ENCODE measurements at regions not wholly inside any gene's neighbourhood (a gene's known extent, or its start where the extent isn't known, plus 50 kb on each side); places are given as distances from the start of the nearest gene placed in this dataset.

GRCh38 chrX:45840411-45840950, 639.8 kb upstream of the DIPK2B start:
- TF ChIP-seq CTCF (IDR thresholded peaks at IDR 0.05; ENCODE audit: insufficient read depth, low read length) (no peak), POLR2AphosphoS5 (IDR thresholded peaks at IDR 0.05; ENCODE audit: low read depth) (no peak), GABPA (IDR thresholded peaks at IDR 0.05; ENCODE audit: low read depth) (no peak), SPI1 (IDR thresholded peaks at IDR 0.05; ENCODE audit: borderline replicate concordance, low read depth) (no peak), REST (IDR thresholded peaks at IDR 0.05; ENCODE audit: insufficient replicate concordance, low read depth) (no peak)
- DNase-seq (ENCODE audit: low read depth in 1 of 2, low spot score in 1 of 2) = no peak
- no peak overlapping the region for H3K4me3 ChIP-seq (replicated peaks; ENCODE audit: insufficient read depth, low read length)
- H3K27me3 ChIP-seq (ENCODE audit: insufficient read depth, poor library complexity, severe bottlenecking) = no peaks in the 10 kb centered on the region
- H3K27ac ChIP-seq (replicated peaks) = no peak overlapping the region

- no peak for DNase-seq (ENCODE audit: low read depth in 1 of 2, low spot score in 1 of 2)
- Histone ChIP-seq H3K27ac (replicated peaks) (no peak overlapping the region), H3K27me3 (ENCODE audit: insufficient read depth, poor library complexity, severe bottlenecking) (no peaks in the 10 kb centered on the region), H3K4me3 (replicated peaks; ENCODE audit: insufficient read depth, low read length) (no peak overlapping the region)
- no peak for TF ChIP-seq GABPA (IDR thresholded peaks at IDR 0.05; ENCODE audit: low read depth)
- TF ChIP-seq CTCF (IDR thresholded peaks at IDR 0.05; ENCODE audit: insufficient read depth, low read length) = no peak
- TF ChIP-seq REST (IDR thresholded peaks at IDR 0.05; ENCODE audit: insufficient replicate concordance, low read depth) = no peak
- TF ChIP-seq POLR2AphosphoS5 (IDR thresholded peaks at IDR 0.05; ENCODE audit: low read depth) = no peak
- TF ChIP-seq SPI1 (IDR thresholded peaks at IDR 0.05; ENCODE audit: borderline replicate concordance, low read depth) = no peak
Measured at GRCh38 chrX:45830343-45830742, 629.7 kb upstream of the DIPK2B start.

GRCh38 chrX:45824471-45824870, 623.8 kb upstream of the DIPK2B start:
- peak in 1 of 2 experiments; percentile 11 for DNase-seq (ENCODE audit: low read depth in 1 of 2, low spot score in 1 of 2)
- Histone ChIP-seq H3K27ac (replicated peaks) (no peak overlapping the region), H3K27me3 (ENCODE audit: insufficient read depth, poor library complexity, severe bottlenecking) (no peaks in the 10 kb centered on the region)

More at GRCh38 chrX:45824471-45824870, 623.8 kb upstream of the DIPK2B start:
- no peak overlapping the region for H3K4me3 ChIP-seq (replicated peaks; ENCODE audit: insufficient read depth, low read length)
- TF ChIP-seq REST (IDR thresholded peaks at IDR 0.05; ENCODE audit: insufficient replicate concordance, low read depth) = no peak
- no peak for TF ChIP-seq SPI1 (IDR thresholded peaks at IDR 0.05; ENCODE audit: borderline replicate concordance, low read depth)
- no peak for TF ChIP-seq GABPA (IDR thresholded peaks at IDR 0.05; ENCODE audit: low read depth)
- no peak for TF ChIP-seq CTCF (IDR thresholded peaks at IDR 0.05; ENCODE audit: insufficient read depth, low read length)
- no peak for TF ChIP-seq POLR2AphosphoS5 (IDR thresholded peaks at IDR 0.05; ENCODE audit: low read depth)
